ENCODE measurements at regions not wholly inside any gene's neighbourhood (a gene's known extent, or its start where the extent isn't known, plus 50 kb on each side); places are given as distances from the start of the nearest gene placed in this dataset.

DNA sequence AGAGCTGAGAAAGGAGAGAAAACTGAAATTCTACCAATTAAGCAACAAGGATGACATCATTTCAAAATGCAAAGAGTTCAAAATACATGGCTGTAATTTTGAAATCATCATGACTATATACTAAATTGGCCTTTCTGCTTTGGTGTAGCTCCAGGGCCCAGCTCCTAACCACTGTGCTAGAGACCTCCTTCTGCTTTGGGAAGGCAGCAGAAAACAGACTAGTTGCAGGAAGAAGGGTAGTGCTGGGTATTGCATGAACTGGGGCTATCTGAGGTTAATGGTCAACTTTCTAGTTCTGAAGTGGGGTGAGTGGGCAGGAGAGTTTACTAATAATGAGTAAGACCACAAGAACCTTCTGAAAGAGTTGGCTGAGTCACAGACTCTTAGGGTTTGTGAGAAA, 66.2 kb downstream of the PTGER2 start:
- H3K27ac Mint-ChIP-seq = no peak overlapping the region
- peaks cover 1% of the 10 kb centered on the region for H3K27me3 Mint-ChIP-seq (ENCODE audit: low read depth)
- DNase-seq (ENCODE audit: low spot score) = no peak
- peaks cover 49% of the 10 kb centered on the region for H3K9me3 Mint-ChIP-seq
- H3K36me3 Mint-ChIP-seq (ENCODE audit: low read depth) = peaks cover 33% of the 10 kb centered on the region
- H3K4me3 Mint-ChIP-seq (ENCODE audit: low read depth) = no peak overlapping the region
- intact Hi-C loops (cut with micrococcal nuclease) = loop anchor here (2.0 kb wide), 1 partner anchor 21 kb away; no protein-coding TSS in a partner anchor
- peaks cover 26% of the 10 kb centered on the region for H3K4me1 Mint-ChIP-seq (ENCODE audit: low read depth)
